HFF-Myc (cell line): ENCODE measurements at regions not wholly inside any gene's neighbourhood (a gene's known extent, or its start where the extent isn't known, plus 50 kb on each side); places are given as distances from the start of the nearest gene placed in this dataset.

Experiments
- DNase-seq: peaks from one replicate; pipeline ENCODE4 v3.0.0-alpha.2; 2011; ENCODE audit warnings: low read depth; ENCODE audit errors: extremely low read depth
- H3K4me3 ChIP-seq: replicated peaks from 2 replicates; pipeline ENCODE4 v1.5.1; 2011; ENCODE audit warnings: low read depth, mild to moderate bottlenecking, control low read depth, low read length
- CTCF ChIP-seq: IDR thresholded peaks from 2 replicates; pipeline ENCODE4 v1.5.1; 2012; ENCODE audit warnings: mild to moderate bottlenecking, low read depth, low read length, control low read depth; ENCODE audit errors: missing control alignments

- no peak for TF ChIP-seq CTCF
- no peak for DNase-seq
- H3K4me3 ChIP-seq: no peak overlapping the region
Observed at GRCh38 chr16:87101903-87102302, 215.3 kb downstream of the C16orf95 start.

GRCh38 chr16:87107201-87107600, 210.0 kb downstream of the C16orf95 start:
- no peak overlapping the region for H3K4me3 ChIP-seq
- TF ChIP-seq CTCF: no peak
- DNase-seq: no peak

GRCh38 chr16:87108278-87108677, 208.9 kb downstream of the C16orf95 start:
- no peak for TF ChIP-seq CTCF
- no peak overlapping the region for H3K4me3 ChIP-seq
- DNase-seq: no peak

GRCh38 chr16:87108941-87109340, 208.3 kb downstream of the C16orf95 start:
- no peak overlapping the region for H3K4me3 ChIP-seq
- no peak for TF ChIP-seq CTCF
- DNase-seq: no peak

- DNase-seq: no peak
- TF ChIP-seq CTCF: no peak
- H3K4me3 ChIP-seq: no peak overlapping the region
Observed at GRCh38 chr16:87114832-87115231, 202.4 kb downstream of the C16orf95 start.

- no peak overlapping the region for H3K4me3 ChIP-seq
- TF ChIP-seq CTCF: no peak
- DNase-seq: no peak
Observed at GRCh38 chr16:87115646-87116045, 201.5 kb downstream of the C16orf95 start.

- DNase-seq: no peak
- TF ChIP-seq CTCF: no peak
- no peak overlapping the region for H3K4me3 ChIP-seq
Observed at GRCh38 chr16:87117936-87118335, 199.3 kb downstream of the C16orf95 start.
